IMR-90 (cell line): ENCODE measurements at regions not wholly inside any gene's neighbourhood (a gene's known extent, or its start where the extent isn't known, plus 50 kb on each side); places are given as distances from the start of the nearest gene placed in this dataset.

Experiments used
- BHLHE40 ChIP-seq: fragments of 150-350 bp; IDR thresholded peaks from 2 replicates; pipeline ENCODE4 v1.6.1; 2016; ENCODE audit warnings: mild to moderate bottlenecking, low read depth, low read length
- CHD1 ChIP-seq: IDR thresholded peaks from 2 replicates; pipeline ENCODE4 v1.6.1; 2012; ENCODE audit warnings: low read depth, low read length, improper control_type of control experiment
- CTCF ChIP-seq: conservative IDR thresholded peaks from 2 replicates; pipeline ENCODE4 v1.5.1; 2012; ENCODE audit warnings: mild to moderate bottlenecking, low read depth, low read length, improper control_type of control experiment
- FOS ChIP-seq: fragments of 150-350 bp; IDR thresholded peaks from 2 replicates; pipeline ENCODE4 v1.6.1; 2016; ENCODE audit warnings: low read depth, low read length
- MXI1 ChIP-seq: IDR thresholded peaks from 2 replicates; pipeline ENCODE4 v1.6.1; 2012; ENCODE audit warnings: low read depth, mild to moderate bottlenecking, low read length, moderate library complexity, borderline replicate concordance
- POLR2A ChIP-seq: IDR thresholded peaks from 2 replicates; pipeline ENCODE4 v1.6.1; 2012; ENCODE audit warnings: mild to moderate bottlenecking, low read depth, low read length
- RAD21 ChIP-seq: IDR thresholded peaks from 2 replicates; pipeline ENCODE4 v1.6.1; 2012; ENCODE audit warnings: low read length, improper control_type of control experiment
- RCOR1 ChIP-seq: IDR thresholded peaks from 2 replicates; pipeline ENCODE4 v1.6.1; 2012; ENCODE audit warnings: mild to moderate bottlenecking, low read length, improper control_type of control experiment; ENCODE audit not compliant: insufficient replicate concordance
- SMC3 ChIP-seq: fragments of 150-350 bp; IDR thresholded peaks from 2 replicates; pipeline ENCODE4 v1.6.1; 2016; ENCODE audit warnings: low read depth, mild to moderate bottlenecking, antibody characterized with exemption, low read length, moderate library complexity
- TF ChIP-seq, protein P1 (sequence below): fragments of 150-350 bp; IDR thresholded peaks from 2 replicates; pipeline ENCODE4 v1.6.1; 2016; ENCODE audit warnings: low read depth, mild to moderate bottlenecking, low read length, moderate library complexity, borderline replicate concordance
- TF ChIP-seq, protein P2 (sequence below): fragments of 150-350 bp; IDR thresholded peaks from 2 replicates; pipeline ENCODE4 v1.6.1; 2017; ENCODE audit warnings: mild to moderate bottlenecking, antibody characterized with exemption, low read length, low read depth

- TF ChIP-seq POLR2A (no peak), CTCF (no peak), BHLHE40 (no peak), RCOR1 (no peak), MXI1 (no peak), RAD21 (no peak), CHD1 (no peak), FOS (no peak), SMC3 (no peak)
- TF ChIP-seq, protein P1, sequence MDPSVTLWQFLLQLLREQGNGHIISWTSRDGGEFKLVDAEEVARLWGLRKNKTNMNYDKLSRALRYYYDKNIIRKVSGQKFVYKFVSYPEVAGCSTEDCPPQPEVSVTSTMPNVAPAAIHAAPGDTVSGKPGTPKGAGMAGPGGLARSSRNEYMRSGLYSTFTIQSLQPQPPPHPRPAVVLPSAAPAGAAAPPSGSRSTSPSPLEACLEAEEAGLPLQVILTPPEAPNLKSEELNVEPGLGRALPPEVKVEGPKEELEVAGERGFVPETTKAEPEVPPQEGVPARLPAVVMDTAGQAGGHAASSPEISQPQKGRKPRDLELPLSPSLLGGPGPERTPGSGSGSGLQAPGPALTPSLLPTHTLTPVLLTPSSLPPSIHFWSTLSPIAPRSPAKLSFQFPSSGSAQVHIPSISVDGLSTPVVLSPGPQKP, result no peak
- TF ChIP-seq, protein P2, sequence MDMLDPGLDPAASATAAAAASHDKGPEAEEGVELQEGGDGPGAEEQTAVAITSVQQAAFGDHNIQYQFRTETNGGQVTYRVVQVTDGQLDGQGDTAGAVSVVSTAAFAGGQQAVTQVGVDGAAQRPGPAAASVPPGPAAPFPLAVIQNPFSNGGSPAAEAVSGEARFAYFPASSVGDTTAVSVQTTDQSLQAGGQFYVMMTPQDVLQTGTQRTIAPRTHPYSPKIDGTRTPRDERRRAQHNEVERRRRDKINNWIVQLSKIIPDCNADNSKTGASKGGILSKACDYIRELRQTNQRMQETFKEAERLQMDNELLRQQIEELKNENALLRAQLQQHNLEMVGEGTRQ, result no peak
These were observed 138.0 kb upstream of the RREB1 start for GRCh38 chr6:6969761-6970223.
